Bronchial epithelial cell (primary cell): ENCODE measurements at regions not wholly inside any gene's neighbourhood (a gene's known extent, or its start where the extent isn't known, plus 50 kb on each side); places are given as distances from the start of the nearest gene placed in this dataset.
"Not testable (repeated sequence)": the region's sequence is repeated elsewhere in the genome, so short reads cannot be mapped to it uniquely, and the experiment has no call there.

ENCODE experiments used
- DNase-seq: peaks from one replicate; pipeline ENCODE4 v3.0.0-alpha.2; 2010; ENCODE audit warnings: low read depth
- FAIRE-seq: peaks from 2 replicates; lab custom pipeline; 2011; peaks lifted over from hg19 to GRCh38; lab: Jason Lieb, UNC
- H3K27me3 ChIP-seq: 2 replicates; pipeline ENCODE4 v1.5.1; 2011; ENCODE audit warnings: low read length; ENCODE audit not compliant: control insufficient read depth, insufficient read depth
- H3K36me3 ChIP-seq: 2 replicates; pipeline ENCODE4 v1.5.1; 2011; ENCODE audit warnings: low read length; ENCODE audit not compliant: control insufficient read depth, insufficient read depth
- H3K4me3 ChIP-seq: 2 replicates; pipeline ENCODE4 v1.5.1; 2011; ENCODE audit warnings: mild to moderate bottlenecking, low read depth, low read length, control low read depth
- TF ChIP-seq, protein P1 (sequence below): IDR thresholded peaks from 2 replicates; pipeline ENCODE4 v1.5.1; 2011; ENCODE audit warnings: mild to moderate bottlenecking, moderate library complexity, low read length, control low read depth, inconsistent platforms; ENCODE audit not compliant: insufficient read depth, severe bottlenecking

GRCh38 chr9:64370344-64370743, 914.7 kb downstream of the FOXD4L5 start:
- FAIRE-seq, H3K36me3 ChIP-seq, H3K27me3 ChIP-seq, H3K4me3 ChIP-seq, DNase-seq: not testable (repeated sequence)

GRCh38 chr9:64369644-64370043, 915.4 kb downstream of the FOXD4L5 start:
- not testable (repeated sequence) for FAIRE-seq, DNase-seq, H3K4me3 ChIP-seq, H3K36me3 ChIP-seq, H3K27me3 ChIP-seq

GRCh38 chr9:64369114-64369513, 915.9 kb downstream of the FOXD4L5 start:
- FAIRE-seq, DNase-seq, H3K36me3 ChIP-seq, H3K4me3 ChIP-seq, H3K27me3 ChIP-seq: not testable (repeated sequence)
- TF ChIP-seq, protein P1, sequence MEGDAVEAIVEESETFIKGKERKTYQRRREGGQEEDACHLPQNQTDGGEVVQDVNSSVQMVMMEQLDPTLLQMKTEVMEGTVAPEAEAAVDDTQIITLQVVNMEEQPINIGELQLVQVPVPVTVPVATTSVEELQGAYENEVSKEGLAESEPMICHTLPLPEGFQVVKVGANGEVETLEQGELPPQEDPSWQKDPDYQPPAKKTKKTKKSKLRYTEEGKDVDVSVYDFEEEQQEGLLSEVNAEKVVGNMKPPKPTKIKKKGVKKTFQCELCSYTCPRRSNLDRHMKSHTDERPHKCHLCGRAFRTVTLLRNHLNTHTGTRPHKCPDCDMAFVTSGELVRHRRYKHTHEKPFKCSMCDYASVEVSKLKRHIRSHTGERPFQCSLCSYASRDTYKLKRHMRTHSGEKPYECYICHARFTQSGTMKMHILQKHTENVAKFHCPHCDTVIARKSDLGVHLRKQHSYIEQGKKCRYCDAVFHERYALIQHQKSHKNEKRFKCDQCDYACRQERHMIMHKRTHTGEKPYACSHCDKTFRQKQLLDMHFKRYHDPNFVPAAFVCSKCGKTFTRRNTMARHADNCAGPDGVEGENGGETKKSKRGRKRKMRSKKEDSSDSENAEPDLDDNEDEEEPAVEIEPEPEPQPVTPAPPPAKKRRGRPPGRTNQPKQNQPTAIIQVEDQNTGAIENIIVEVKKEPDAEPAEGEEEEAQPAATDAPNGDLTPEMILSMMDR = peak; percentile 38

DNA sequence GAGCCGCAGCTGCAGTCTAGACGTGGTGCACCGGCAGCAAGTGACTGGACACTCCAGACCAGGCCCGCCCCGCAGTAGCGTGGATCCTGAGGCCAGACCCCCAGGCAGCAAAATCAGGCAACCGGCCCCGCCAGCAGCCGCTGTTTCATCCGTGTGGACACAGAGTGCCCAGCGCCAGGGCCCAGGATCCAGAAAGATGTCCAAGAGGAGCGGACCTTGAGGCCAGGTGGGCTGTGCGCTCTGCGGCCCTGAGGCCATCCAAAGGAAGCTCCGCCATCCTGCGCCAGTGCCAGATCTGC, 916.4 kb downstream of the FOXD4L5 start:
- H3K27me3 ChIP-seq, FAIRE-seq, H3K4me3 ChIP-seq, DNase-seq, H3K36me3 ChIP-seq: not testable (repeated sequence)

DNA sequence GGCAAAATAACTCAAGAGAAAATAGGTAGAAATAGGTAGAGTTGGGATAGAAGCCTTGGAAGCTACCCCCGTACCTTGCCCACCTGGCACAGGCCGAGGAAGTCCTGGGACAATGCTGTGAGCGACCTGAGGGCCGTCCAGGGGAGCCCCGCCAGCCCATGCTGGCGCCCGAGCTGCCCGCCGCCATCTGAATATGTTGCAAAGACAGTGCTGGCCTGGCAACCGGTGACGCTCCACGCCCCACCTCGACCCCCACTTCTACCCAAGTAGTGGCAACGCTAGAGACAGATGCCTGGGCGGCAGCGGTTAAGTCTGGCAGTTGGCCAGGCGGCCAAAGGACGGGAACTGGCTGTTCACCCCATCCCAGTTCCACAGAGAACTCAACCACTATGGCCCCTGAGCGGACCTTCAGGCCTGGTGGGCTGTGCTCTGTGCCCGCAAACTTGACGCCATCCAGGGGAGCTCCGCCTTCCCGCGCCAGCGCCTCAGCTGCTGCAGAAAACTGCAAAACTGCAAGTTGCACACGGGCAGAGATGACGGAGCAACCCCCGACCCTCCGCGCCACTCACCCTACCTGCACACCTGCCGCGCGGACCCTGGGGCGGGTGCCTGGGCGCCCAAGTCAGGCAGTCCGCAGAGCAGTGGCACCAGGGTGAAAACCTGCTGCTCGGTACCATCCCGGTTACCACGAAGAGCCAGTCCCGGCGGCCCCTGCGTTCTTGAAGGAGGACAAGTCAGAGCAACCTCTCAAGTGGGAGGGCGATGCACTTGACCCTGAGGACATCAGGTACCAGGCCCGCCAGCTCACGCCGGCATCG, 917.0 kb downstream of the FOXD4L5 start:
- DNase-seq, H3K36me3 ChIP-seq, FAIRE-seq, H3K4me3 ChIP-seq, H3K27me3 ChIP-seq: not testable (repeated sequence)
